ENCODE measurements at regions not wholly inside any gene's neighbourhood (a gene's known extent, or its start where the extent isn't known, plus 50 kb on each side); places are given as distances from the start of the nearest gene placed in this dataset.

DNA sequence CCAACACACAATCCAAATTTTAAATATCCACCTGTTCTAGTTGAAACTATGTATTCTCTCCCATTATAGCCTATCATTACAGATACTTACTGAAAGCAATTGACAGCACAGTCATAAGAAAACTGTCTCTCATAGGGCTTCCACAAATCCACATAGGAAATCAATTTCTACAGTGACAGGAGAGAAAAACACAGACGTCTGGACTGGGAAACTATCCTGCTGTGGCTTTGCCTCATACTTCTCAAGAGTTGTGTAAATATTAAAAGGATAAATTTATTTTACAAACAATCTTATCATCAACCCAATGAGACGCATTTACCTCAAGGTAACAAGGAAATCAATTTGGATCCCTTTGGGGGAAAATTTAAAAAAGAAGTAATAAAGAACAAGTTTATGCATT is 517.5 kb downstream of the EFNA5 start:
- TF ChIP-seq, protein P1, sequence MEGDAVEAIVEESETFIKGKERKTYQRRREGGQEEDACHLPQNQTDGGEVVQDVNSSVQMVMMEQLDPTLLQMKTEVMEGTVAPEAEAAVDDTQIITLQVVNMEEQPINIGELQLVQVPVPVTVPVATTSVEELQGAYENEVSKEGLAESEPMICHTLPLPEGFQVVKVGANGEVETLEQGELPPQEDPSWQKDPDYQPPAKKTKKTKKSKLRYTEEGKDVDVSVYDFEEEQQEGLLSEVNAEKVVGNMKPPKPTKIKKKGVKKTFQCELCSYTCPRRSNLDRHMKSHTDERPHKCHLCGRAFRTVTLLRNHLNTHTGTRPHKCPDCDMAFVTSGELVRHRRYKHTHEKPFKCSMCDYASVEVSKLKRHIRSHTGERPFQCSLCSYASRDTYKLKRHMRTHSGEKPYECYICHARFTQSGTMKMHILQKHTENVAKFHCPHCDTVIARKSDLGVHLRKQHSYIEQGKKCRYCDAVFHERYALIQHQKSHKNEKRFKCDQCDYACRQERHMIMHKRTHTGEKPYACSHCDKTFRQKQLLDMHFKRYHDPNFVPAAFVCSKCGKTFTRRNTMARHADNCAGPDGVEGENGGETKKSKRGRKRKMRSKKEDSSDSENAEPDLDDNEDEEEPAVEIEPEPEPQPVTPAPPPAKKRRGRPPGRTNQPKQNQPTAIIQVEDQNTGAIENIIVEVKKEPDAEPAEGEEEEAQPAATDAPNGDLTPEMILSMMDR (IDR thresholded peaks at IDR 0.05) = no peak
- TF ChIP-seq POLR2A (IDR thresholded peaks at IDR 0.05) = no peak

All from sigmoid colon (tissue), 3 donors.